OCI-LY1 (cell line): ENCODE measurements at regions not wholly inside any gene's neighbourhood (a gene's known extent, or its start where the extent isn't known, plus 50 kb on each side); places are given as distances from the start of the nearest gene placed in this dataset.

Experiments used
- H2AFZ ChIP-seq: fragments of 200-600 bp; sonication (generic), shearing (Covaris generic); 2 replicates; pipeline ENCODE4 v1.6.0; 2014; ENCODE audit warnings: antibody characterized with exemption, mild to moderate bottlenecking, low read length
- H3F3A ChIP-seq: fragments of 200-600 bp; sonication (generic), shearing (Covaris generic); 2 replicates; pipeline ENCODE4 v1.6.0; 2014; ENCODE audit warnings: mild to moderate bottlenecking, antibody characterized with exemption, low read length, moderate library complexity; ENCODE audit not compliant: insufficient read depth
- H3K27ac ChIP-seq: fragments of 200-600 bp; sonication (generic); 2 replicates; pipeline ENCODE4 v1.5.1; 2014; ENCODE audit warnings: low read length, mixed run types, mild to moderate bottlenecking, low read depth; ENCODE audit not compliant: poor library complexity, severe bottlenecking
- H3K27me3 ChIP-seq: fragments of 200-600 bp; sonication (generic); 2 replicates; pipeline ENCODE4 v1.6.0; 2014; ENCODE audit warnings: antibody characterized with exemption, mild to moderate bottlenecking, low read length, moderate library complexity; ENCODE audit not compliant: insufficient read depth
- H3K36me3 ChIP-seq: fragments of 200-600 bp; sonication (generic); 2 replicates; pipeline ENCODE4 v1.6.1; 2014; ENCODE audit warnings: mild to moderate bottlenecking, antibody characterized with exemption, low read length, moderate library complexity, mixed read lengths; ENCODE audit not compliant: insufficient read depth
- H3K4me1 ChIP-seq: fragments of 200-600 bp; sonication (generic); 2 replicates; pipeline ENCODE4 v1.5.1; 2014; ENCODE audit warnings: mild to moderate bottlenecking, low read length, moderate library complexity; ENCODE audit not compliant: insufficient read depth, severe bottlenecking
- H3K4me2 ChIP-seq: fragments of 200-600 bp; sonication (generic), shearing (Covaris generic); 2 replicates; pipeline ENCODE4 v1.6.1; 2014; ENCODE audit warnings: low read length
- H3K4me3 ChIP-seq: fragments of 200-600 bp; sonication (generic); 2 replicates; pipeline ENCODE4 v1.5.1; 2014; ENCODE audit warnings: low read length, low read depth, mild to moderate bottlenecking, mixed read lengths; ENCODE audit not compliant: poor library complexity, severe bottlenecking
- H3K79me2 ChIP-seq: fragments of 200-600 bp; shearing (Covaris generic); 2 replicates; pipeline ENCODE4 v1.6.1; 2016; ENCODE audit warnings: mixed run types, low read length, mixed read lengths; ENCODE audit not compliant: insufficient read depth
- H3K9ac ChIP-seq: fragments of 200-600 bp; sonication (generic), shearing (Covaris generic); 2 replicates; pipeline ENCODE4 v1.6.1; 2014; ENCODE audit warnings: mild to moderate bottlenecking, low read length, mixed read lengths
- H3K9me2 ChIP-seq: fragments of 200-600 bp; sonication (generic), shearing (Covaris generic); 2 replicates; pipeline ENCODE4 v1.6.1; 2014; ENCODE audit warnings: low read depth, mild to moderate bottlenecking, low read length, mixed read lengths
- H3K9me3 ChIP-seq: fragments of 200-600 bp; shearing (Covaris generic); 2 replicates; pipeline ENCODE4 v1.6.1; 2014; ENCODE audit warnings: low read length, mixed read lengths
- H4K20me1 ChIP-seq: fragments of 200-600 bp; sonication (generic), shearing (Covaris generic); 2 replicates; pipeline ENCODE4 v1.6.0; 2016; ENCODE audit warnings: mild to moderate bottlenecking, low read length; ENCODE audit not compliant: insufficient read depth
- EZH2 ChIP-seq: fragments of 200-600 bp; sonication (generic), shearing (Covaris generic); IDR thresholded peaks from 2 replicates; pipeline ENCODE4 v1.8.0; 2017; ENCODE audit warnings: borderline replicate concordance, mixed run types, mild to moderate bottlenecking, antibody characterized with exemption, low read length, moderate library complexity, mixed read lengths
- TF ChIP-seq, protein P1 (sequence below): fragments of 200-600 bp; sonication (generic), shearing (Covaris generic); IDR thresholded peaks from 2 replicates; pipeline ENCODE4 v1.5.1; 2017; ENCODE audit warnings: mild to moderate bottlenecking, antibody characterized with exemption, low read length, moderate library complexity, mixed read lengths

DNA sequence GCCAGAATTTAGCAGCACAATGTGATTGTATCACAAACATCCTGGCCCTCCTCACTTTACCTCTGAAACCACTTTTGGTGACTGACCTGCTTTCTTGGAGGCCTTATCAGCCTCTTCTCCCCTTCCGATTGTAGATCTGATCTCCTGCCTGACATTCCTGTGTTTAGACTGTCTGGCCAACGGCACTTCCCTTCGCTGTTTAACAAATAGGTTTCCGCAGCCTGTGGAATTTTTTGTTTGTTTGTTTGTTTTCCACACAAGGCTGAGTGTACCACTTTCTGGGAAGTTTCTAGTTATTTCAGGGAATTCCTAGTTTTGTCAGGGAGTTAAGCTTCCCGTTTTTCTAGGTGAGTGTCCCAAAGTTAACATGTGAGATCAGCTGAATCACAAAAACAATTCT lies 65.9 kb upstream of the CDKN3 start:
- no peaks in the 10 kb centered on the region for H3K9me3 ChIP-seq
- H3K27me3 ChIP-seq: peaks cover 7% of the 10 kb centered on the region; the same call in 1 of the 2 replicates
- no peak overlapping the region for H3K4me3 ChIP-seq
- no peaks in the 10 kb centered on the region for H3K79me2 ChIP-seq
- H3K9ac ChIP-seq: no peak overlapping the region
- H3K9me2 ChIP-seq: no peaks in the 10 kb centered on the region; the same call in 1 of the 2 replicates
- no peak overlapping the region for H3K4me2 ChIP-seq
- H3K36me3 ChIP-seq: no peaks in the 10 kb centered on the region
- no peaks in the 10 kb centered on the region for H3K4me1 ChIP-seq
- no peaks in the 10 kb centered on the region for H4K20me1 ChIP-seq
- TF ChIP-seq, protein P1, sequence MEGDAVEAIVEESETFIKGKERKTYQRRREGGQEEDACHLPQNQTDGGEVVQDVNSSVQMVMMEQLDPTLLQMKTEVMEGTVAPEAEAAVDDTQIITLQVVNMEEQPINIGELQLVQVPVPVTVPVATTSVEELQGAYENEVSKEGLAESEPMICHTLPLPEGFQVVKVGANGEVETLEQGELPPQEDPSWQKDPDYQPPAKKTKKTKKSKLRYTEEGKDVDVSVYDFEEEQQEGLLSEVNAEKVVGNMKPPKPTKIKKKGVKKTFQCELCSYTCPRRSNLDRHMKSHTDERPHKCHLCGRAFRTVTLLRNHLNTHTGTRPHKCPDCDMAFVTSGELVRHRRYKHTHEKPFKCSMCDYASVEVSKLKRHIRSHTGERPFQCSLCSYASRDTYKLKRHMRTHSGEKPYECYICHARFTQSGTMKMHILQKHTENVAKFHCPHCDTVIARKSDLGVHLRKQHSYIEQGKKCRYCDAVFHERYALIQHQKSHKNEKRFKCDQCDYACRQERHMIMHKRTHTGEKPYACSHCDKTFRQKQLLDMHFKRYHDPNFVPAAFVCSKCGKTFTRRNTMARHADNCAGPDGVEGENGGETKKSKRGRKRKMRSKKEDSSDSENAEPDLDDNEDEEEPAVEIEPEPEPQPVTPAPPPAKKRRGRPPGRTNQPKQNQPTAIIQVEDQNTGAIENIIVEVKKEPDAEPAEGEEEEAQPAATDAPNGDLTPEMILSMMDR: no peak
- TF ChIP-seq EZH2: no peak
- H3K27ac ChIP-seq: no peak overlapping the region
- no peak overlapping the region for H2AFZ ChIP-seq
- no peaks in the 10 kb centered on the region for H3F3A ChIP-seq

DNA sequence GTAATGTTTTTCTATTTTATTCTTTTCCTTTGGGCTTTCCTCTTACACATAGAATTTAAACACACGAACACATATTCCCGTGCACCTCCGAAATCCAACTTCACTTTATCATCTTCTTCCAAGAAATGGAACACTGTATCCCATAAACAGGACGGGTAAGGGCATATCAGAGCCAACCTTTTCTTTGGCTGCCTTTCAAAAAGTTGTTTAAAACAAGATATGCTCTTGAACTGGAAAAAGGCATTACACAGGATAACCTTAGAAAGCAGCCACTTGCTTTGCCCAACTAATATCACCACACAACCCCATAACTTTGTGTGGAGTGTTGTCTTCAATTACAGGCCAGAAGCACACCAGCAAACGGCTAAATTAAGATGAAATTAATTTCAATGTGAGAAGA lies 65.3 kb upstream of the CDKN3 start:
- H3K9me3 ChIP-seq: no peaks in the 10 kb centered on the region
- TF ChIP-seq EZH2: no peak
- TF ChIP-seq, protein P1: no peak
- no peaks in the 10 kb centered on the region for H3K4me1 ChIP-seq
- H2AFZ ChIP-seq: no peak overlapping the region
- H3K4me2 ChIP-seq: no peak overlapping the region
- peaks cover 5% of the 10 kb centered on the region; the same call in 1 of the 2 replicates for H3K27me3 ChIP-seq
- no peak overlapping the region for H3K9ac ChIP-seq
- no peaks in the 10 kb centered on the region for H3K79me2 ChIP-seq
- H3K9me2 ChIP-seq: no peaks in the 10 kb centered on the region; the same call in 1 of the 2 replicates
- no peak overlapping the region for H3K27ac ChIP-seq
- H3F3A ChIP-seq: no peaks in the 10 kb centered on the region
- no peaks in the 10 kb centered on the region for H3K36me3 ChIP-seq
- no peak overlapping the region for H3K4me3 ChIP-seq
- no peaks in the 10 kb centered on the region for H4K20me1 ChIP-seq

DNA sequence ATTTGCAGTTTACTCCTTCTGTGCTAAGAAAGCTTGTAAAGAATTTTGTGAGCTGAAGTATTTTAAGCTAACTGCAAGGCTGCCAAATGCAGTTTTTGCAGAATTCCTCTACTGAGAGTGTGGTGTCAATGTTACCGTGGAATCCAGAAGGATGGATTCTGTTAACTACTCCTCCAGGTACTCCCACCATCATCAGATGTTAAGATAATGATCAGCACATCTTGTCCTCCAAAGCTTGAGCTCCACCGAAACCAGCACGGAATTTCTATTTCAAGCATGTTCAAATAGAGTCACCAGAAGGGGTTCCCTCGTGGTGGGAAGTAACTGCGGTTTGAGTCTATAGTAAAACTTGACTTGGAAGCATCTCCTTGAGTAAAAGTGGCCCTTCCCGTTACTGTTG lies 64.3 kb upstream of the CDKN3 start:
- no peaks in the 10 kb centered on the region for H3K4me1 ChIP-seq
- H3K27me3 ChIP-seq: no peaks in the 10 kb centered on the region
- H3K79me2 ChIP-seq: no peaks in the 10 kb centered on the region
- H3K4me2 ChIP-seq: no peak overlapping the region
- H4K20me1 ChIP-seq: no peaks in the 10 kb centered on the region
- TF ChIP-seq EZH2: no peak
- no peaks in the 10 kb centered on the region for H3K9me3 ChIP-seq
- H3K9me2 ChIP-seq: no peaks in the 10 kb centered on the region; the same call in 1 of the 2 replicates
- no peak overlapping the region for H3K9ac ChIP-seq
- no peaks in the 10 kb centered on the region for H3K36me3 ChIP-seq
- no peak overlapping the region for H2AFZ ChIP-seq
- H3K4me3 ChIP-seq: no peak overlapping the region
- no peak overlapping the region for H3K27ac ChIP-seq
- H3F3A ChIP-seq: no peaks in the 10 kb centered on the region

DNA sequence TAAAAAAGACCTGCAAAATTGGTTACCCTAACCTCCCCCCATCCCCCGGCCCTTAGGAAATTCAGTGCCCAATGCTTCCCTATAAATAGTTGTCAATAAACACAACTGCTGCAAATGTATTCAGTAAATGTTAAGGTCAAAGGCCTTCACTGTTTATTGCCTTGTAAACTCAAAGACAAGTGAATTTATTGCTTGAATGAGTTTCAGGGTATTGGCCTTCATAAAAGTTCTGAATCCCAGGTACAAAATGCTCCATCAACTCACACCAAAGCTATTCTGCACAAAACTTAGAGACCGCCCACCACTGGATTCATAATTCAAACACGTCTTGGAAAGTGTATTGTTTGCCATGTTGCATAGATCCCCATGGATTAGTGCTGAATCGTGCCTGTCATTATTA lies 63.3 kb upstream of the CDKN3 start:
- Histone ChIP-seq H3K27ac (no peak overlapping the region), H3K9me2 (no peaks in the 10 kb centered on the region; the same call in 1 of the 2 replicates), H3K4me1 (no peaks in the 10 kb centered on the region), H4K20me1 (no peaks in the 10 kb centered on the region), H3K4me3 (no peak overlapping the region), H3K4me2 (no peak overlapping the region), H3K79me2 (no peaks in the 10 kb centered on the region), H3F3A (no peaks in the 10 kb centered on the region), H3K9me3 (no peaks in the 10 kb centered on the region), H3K27me3 (no peaks in the 10 kb centered on the region), H3K9ac (no peak overlapping the region), H3K36me3 (no peaks in the 10 kb centered on the region), H2AFZ (no peak overlapping the region)
- TF ChIP-seq EZH2: no peak
- TF ChIP-seq, protein P1: no peak
